ENCODE measurements at regions not wholly inside any gene's neighbourhood (a gene's known extent, or its start where the extent isn't known, plus 50 kb on each side); places are given as distances from the start of the nearest gene placed in this dataset.

GRCh38 chr10:33100781-33101391 lies 142.9 kb upstream of the ITGB1 start:
- H4K20me1 ChIP-seq (ENCODE audit: insufficient read depth, low read length) = no peaks in the 10 kb centered on the region
- no peak overlapping the region for H3K4me3 ChIP-seq (ENCODE audit: insufficient read depth, low read depth, low read length)
- H2BK5ac ChIP-seq (ENCODE audit: low read depth, low read length, poor library complexity, severe bottlenecking) = no peak overlapping the region
- H3K14ac ChIP-seq (replicated peaks; ENCODE audit: low read depth, low read length) = 0 out of 2 replicates have a peak overlapping the region, but pooled peaks have one; percentile 7
- no peak overlapping the region for H2AK5ac ChIP-seq (ENCODE audit: low read depth, low read length)
- peak overlapping the region; percentile 79; the same call in 1 of the 2 replicates for H2BK20ac ChIP-seq (ENCODE audit: low read depth, low read length)
- H4K5ac ChIP-seq (ENCODE audit: low read depth, low read length) = peak overlapping the region; percentile 98
- H3K18ac ChIP-seq (ENCODE audit: low read depth, low read length) = peak overlapping the region; percentile 89
- intact Hi-C loops (cut with micrococcal nuclease) = no loop called here
- H3K27me3 ChIP-seq (ENCODE audit: control insufficient read depth, insufficient read depth, low read length) = no peaks in the 10 kb centered on the region
- H3K4ac ChIP-seq (ENCODE audit: low read depth, low read length) = 0 out of 2 replicates have a peak overlapping the region, but pooled peaks have one; percentile 32
- peak overlapping the region in 1 of 2 experiments; percentile 9; a peak in 1 of 4 replicates for H4K8ac ChIP-seq (ENCODE audit: low read depth in 2 of 2, low read length in 2 of 2)
- H2AFZ ChIP-seq (replicated peaks; ENCODE audit: low read length, poor library complexity) = no peak overlapping the region
- ChIA-PET CTCF (no interaction called here), POLR2A (ENCODE audit: unreplicated experiment) (interaction anchor here (0.6 kb wide), 1 partner anchor 121 kb away, joined by 3 read pairs; no protein-coding TSS in a partner anchor)
- H3K79me1 ChIP-seq (ENCODE audit: low read depth in 1 of 2, low read length in 2 of 2) = no peaks in the 10 kb centered on the region
- H3K9me3 ChIP-seq (ENCODE audit: control insufficient read depth, insufficient read depth, low read length) = peaks cover 4% of the 10 kb centered on the region; the same call in 1 of the 2 replicates
- H3K56ac ChIP-seq (ENCODE audit: extremely low read depth, insufficient read depth, low read length) = no peak overlapping the region
- no CpG with 5 or more reads among the region's 1 CpG for WGBS, 2 experiments (ENCODE audit: extremely low coverage in 2 of 2, insufficient read length in 1 of 2)
- peak overlapping the region; percentile 25; the same call in 1 of the 3 replicates for H2BK15ac ChIP-seq (ENCODE audit: low read depth, low read length)
- peaks cover 4% of the 10 kb centered on the region; the same call in 1 of the 2 replicates for H3K4me1 ChIP-seq (ENCODE audit: control insufficient read depth, insufficient read depth, low read length)
- H2BK120ac ChIP-seq (ENCODE audit: low read depth, low read length) = peak overlapping the region; percentile 51
- no peak overlapping the region for H3K9ac ChIP-seq (ENCODE audit: low read depth, low read length)
- ATAC-seq (ENCODE audit: low read depth) (no peak), DNase-seq (no peak)
- BruUV-seq (replicated peaks) = no TSS peak
- H4K91ac ChIP-seq (ENCODE audit: insufficient read depth, low read depth, low read length) = peak overlapping the region; percentile 6; the same call in 1 of the 2 replicates
- no peak overlapping the region for H3K23ac ChIP-seq (ENCODE audit: low read depth, low read length)
- dilution Hi-C loops (cut with HindIII; ENCODE audit: low sequenced_read_pairs, unreplicated experiment) = no loop called here
- in situ Hi-C loops (cut with MboI; ENCODE audit: low sequenced_read_pairs) = no loop called here
- TF ChIP-seq, protein P1, sequence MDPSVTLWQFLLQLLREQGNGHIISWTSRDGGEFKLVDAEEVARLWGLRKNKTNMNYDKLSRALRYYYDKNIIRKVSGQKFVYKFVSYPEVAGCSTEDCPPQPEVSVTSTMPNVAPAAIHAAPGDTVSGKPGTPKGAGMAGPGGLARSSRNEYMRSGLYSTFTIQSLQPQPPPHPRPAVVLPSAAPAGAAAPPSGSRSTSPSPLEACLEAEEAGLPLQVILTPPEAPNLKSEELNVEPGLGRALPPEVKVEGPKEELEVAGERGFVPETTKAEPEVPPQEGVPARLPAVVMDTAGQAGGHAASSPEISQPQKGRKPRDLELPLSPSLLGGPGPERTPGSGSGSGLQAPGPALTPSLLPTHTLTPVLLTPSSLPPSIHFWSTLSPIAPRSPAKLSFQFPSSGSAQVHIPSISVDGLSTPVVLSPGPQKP (IDR thresholded peaks at IDR 0.05; ENCODE audit: borderline replicate concordance, low read depth, low read length) = no peak
- TF ChIP-seq MAZ (IDR thresholded peaks at IDR 0.05; ENCODE audit: borderline replicate concordance, low read depth, low read length) = no peak
- H3K27ac ChIP-seq (ENCODE audit: insufficient read depth, low read length) = no peak overlapping the region
- H3K9me1 ChIP-seq (ENCODE audit: insufficient read depth, low read length) = peaks cover 4% of the 10 kb centered on the region; the same call in 1 of the 2 replicates
- H2AK9ac ChIP-seq (replicated peaks; ENCODE audit: low read depth, low read length, poor library complexity) = no peak overlapping the region
- H3K36me3 ChIP-seq (ENCODE audit: control insufficient read depth, insufficient read depth, low read length) = no peaks in the 10 kb centered on the region
- no peak overlapping the region for H3K4me2 ChIP-seq (ENCODE audit: low read depth, low read length)
